Thoracic aorta (tissue), 2 donors: ENCODE measurements at regions not wholly inside any gene's neighbourhood (a gene's known extent, or its start where the extent isn't known, plus 50 kb on each side); places are given as distances from the start of the nearest gene placed in this dataset.

Source experiments
- ATAC-seq: fragments of 150-250 bp; one replicate; pipeline ENCODE4 v1.8.0; 2017; ENCODE audit warnings: low read depth; ENCODE audit not compliant: insufficient number of reproducible peaks, low FRiP score
- DNase-seq: peaks from one replicate; pipeline ENCODE4 v3.0.0-alpha.2; 2020; ENCODE audit warnings: low spot score
- H3K27ac ChIP-seq, 2 donors: fragments of 200-600 bp; sonication (generic); 1 replicate in 1 of 2; 2 replicates in 1 of 2; pipeline ENCODE4 v1.5.1; 2016; ENCODE audit warnings: mild to moderate bottlenecking in 2 of 2, moderate library complexity in 2 of 2
- H3K27me3 ChIP-seq: fragments of 200-600 bp; sonication (generic); replicated peaks from 2 replicates; pipeline ENCODE4 v1.6.0; 2016; ENCODE audit warnings: mild to moderate bottlenecking; ENCODE audit not compliant: insufficient read depth
- H3K36me3 ChIP-seq: fragments of 200-600 bp; sonication (generic); one replicate; pipeline ENCODE4 v1.5.1; 2016
- H3K4me1 ChIP-seq, 2 donors: fragments of 200-600 bp; sonication (generic); 1 replicate in 1 of 2; 2 replicates in 1 of 2; pipeline versions ENCODE4 v1.5.1 to v1.6.0; 2016; ENCODE audit warnings: low read depth in 2 of 2, mild to moderate bottlenecking in 1 of 2; ENCODE audit not compliant: control insufficient read depth in 1 of 2
- H3K4me3 ChIP-seq: fragments of 200-600 bp; sonication (generic); 2 replicates; pipeline ENCODE4 v1.5.1; 2016; ENCODE audit warnings: mild to moderate bottlenecking
- H3K9me3 ChIP-seq: fragments of 200-600 bp; sonication (generic); 2 replicates; pipeline ENCODE4 v1.5.1; 2016
- CTCF ChIP-seq: fragments of 200-600 bp; sonication (generic); IDR thresholded peaks from one replicate; pipeline ENCODE4 v1.5.1; 2019; ENCODE audit warnings: antibody characterized with exemption

- no peak overlapping the region for H3K27ac ChIP-seq
- no peak overlapping the region for H3K4me3 ChIP-seq
- H3K27me3 ChIP-seq: no peaks in the 10 kb centered on the region
- H3K9me3 ChIP-seq: no peaks in the 10 kb centered on the region
- no peak for ATAC-seq
- no peaks in the 10 kb centered on the region for H3K4me1 ChIP-seq
- no peaks in the 10 kb centered on the region for H3K36me3 ChIP-seq
- TF ChIP-seq CTCF: no peak
- DNase-seq: no peak
These were observed 177.0 kb upstream of the PPP1R26 start for GRCh38 chr9:135302329-135303279.

- no peak for ATAC-seq
- TF ChIP-seq CTCF: no peak
- Histone ChIP-seq H3K36me3 (no peaks in the 10 kb centered on the region), H3K27ac (no peak overlapping the region), H3K27me3 (no peaks in the 10 kb centered on the region), H3K4me3 (no peak overlapping the region), H3K4me1 (no peaks in the 10 kb centered on the region), H3K9me3 (no peaks in the 10 kb centered on the region)
- no peak for DNase-seq
These were observed 176.3 kb upstream of the PPP1R26 start for GRCh38 chr9:135303280-135303647.

GRCh38 chr9:135303865-135304499 lies 175.6 kb upstream of the PPP1R26 start:
- Histone ChIP-seq H3K4me3 (no peak overlapping the region), H3K4me1 (no peaks in the 10 kb centered on the region), H3K9me3 (no peaks in the 10 kb centered on the region), H3K36me3 (no peaks in the 10 kb centered on the region), H3K27me3 (no peaks in the 10 kb centered on the region), H3K27ac (no peak overlapping the region)
- DNase-seq (no peak), ATAC-seq (no peak)
- TF ChIP-seq CTCF: no peak

- Histone ChIP-seq H3K4me3 (no peak overlapping the region), H3K9me3 (no peaks in the 10 kb centered on the region), H3K4me1 (no peaks in the 10 kb centered on the region), H3K27ac (no peak overlapping the region), H3K27me3 (no peaks in the 10 kb centered on the region), H3K36me3 (no peaks in the 10 kb centered on the region)
- ATAC-seq: no peak
- DNase-seq: no peak
- TF ChIP-seq CTCF: no peak
These were observed 174.7 kb upstream of the PPP1R26 start for GRCh38 chr9:135304886-135305285.

GRCh38 chr9:135305546-135306180 lies 173.9 kb upstream of the PPP1R26 start:
- Histone ChIP-seq H3K4me1 (no peaks in the 10 kb centered on the region), H3K4me3 (no peak overlapping the region), H3K36me3 (no peaks in the 10 kb centered on the region), H3K9me3 (no peaks in the 10 kb centered on the region), H3K27ac (no peak overlapping the region), H3K27me3 (no peaks in the 10 kb centered on the region)
- no peak for TF ChIP-seq CTCF
- ATAC-seq (no peak), DNase-seq (no peak)
